ENCODE measurements at regions not wholly inside any gene's neighbourhood (a gene's known extent, or its start where the extent isn't known, plus 50 kb on each side); places are given as distances from the start of the nearest gene placed in this dataset.

GRCh38 chr1:184903111-184903692, 71.1 kb downstream of the NIBAN1 start:
- TF ChIP-seq POLR2AphosphoS5 (IDR thresholded peaks at IDR 0.05; ENCODE audit: low read depth, low read length) (no peak), POLR2A (IDR thresholded peaks at IDR 0.05; ENCODE audit: low read depth, low read length) (no peak)

Measured in GM12892 (cell line).